Ureter (tissue), 1 donor: ENCODE measurements at regions not wholly inside any gene's neighbourhood (a gene's known extent, or its start where the extent isn't known, plus 50 kb on each side); places are given as distances from the start of the nearest gene placed in this dataset.
"Not testable (repeated sequence)": the region's sequence is repeated elsewhere in the genome, so short reads cannot be mapped to it uniquely, and the experiment has no call there.

Source experiments
- DNase-seq: peaks from one replicate; pipeline ENCODE4 v3.0.0-alpha.2; 2020; ENCODE audit warnings: low spot score
- donor health status: DM: yes; HTN: yes; CAD: no.

- peak; percentile 12 for DNase-seq
These were observed 1336.5 kb downstream of the SPATA31A7 start for GRCh38 chr9:62526306-62526705.

GRCh38 chr9:62532162-62532776 is 1342.4 kb downstream of the SPATA31A7 start:
- not testable (repeated sequence) for DNase-seq

- not testable (repeated sequence) for DNase-seq
These were observed 1342.9 kb downstream of the SPATA31A7 start for GRCh38 chr9:62532777-62533173.

GRCh38 chr9:62550539-62550938 is 1360.7 kb downstream of the SPATA31A7 start:
- DNase-seq: not testable (repeated sequence)

GRCh38 chr9:62560603-62561002 is 1370.8 kb downstream of the SPATA31A7 start:
- DNase-seq: not testable (repeated sequence)

- not testable (repeated sequence) for DNase-seq
These were observed 1375.3 kb downstream of the SPATA31A7 start for GRCh38 chr9:62565132-62565531.

GRCh38 chr9:62566430-62566829 is 1376.6 kb downstream of the SPATA31A7 start:
- not testable (repeated sequence) for DNase-seq

- DNase-seq: not testable (repeated sequence)
These were observed 1407.3 kb downstream of the SPATA31A7 start for GRCh38 chr9:62597128-62597527.
